MM.1S (cell line): ENCODE measurements at regions not wholly inside any gene's neighbourhood (a gene's known extent, or its start where the extent isn't known, plus 50 kb on each side); places are given as distances from the start of the nearest gene placed in this dataset.

Experiments used
- DNase-seq: peaks from one replicate; pipeline ENCODE4 v3.0.0-alpha.2; 2015
- H2AFZ ChIP-seq: fragments of 300-600 bp; sonication (generic); 2 replicates; pipeline ENCODE4 v1.6.0; 2016; ENCODE audit warnings: antibody characterized with exemption, low read length
- H3F3A ChIP-seq: fragments of 300-600 bp; sonication (generic); 2 replicates; pipeline ENCODE4 v1.6.1; 2016; ENCODE audit warnings: mild to moderate bottlenecking, antibody characterized with exemption, low read length, moderate library complexity, mixed read lengths; ENCODE audit not compliant: insufficient read depth
- H3K27ac ChIP-seq: fragments of 300-600 bp; sonication (generic); 2 replicates; pipeline ENCODE4 v1.5.1; 2016; ENCODE audit warnings: mild to moderate bottlenecking, low read length
- H3K27me3 ChIP-seq: fragments of 300-600 bp; sonication (generic); replicated peaks from 2 replicates; pipeline ENCODE4 v1.6.0; 2016; ENCODE audit warnings: low read length; ENCODE audit not compliant: insufficient read depth
- H3K36me3 ChIP-seq: fragments of 300-600 bp; sonication (generic); replicated peaks from 2 replicates; pipeline ENCODE4 v1.6.1; 2016; ENCODE audit warnings: mild to moderate bottlenecking, low read length, mixed read lengths; ENCODE audit not compliant: insufficient read depth
- H3K4me1 ChIP-seq: fragments of 300-600 bp; sonication (generic); 2 replicates; pipeline ENCODE4 v1.6.1; 2016; ENCODE audit warnings: low read length, mixed read lengths
- H3K4me2 ChIP-seq: fragments of 300-600 bp; sonication (generic); 2 replicates; pipeline ENCODE4 v1.6.0; 2016; ENCODE audit warnings: low read depth, low read length
- H3K4me3 ChIP-seq: fragments of 300-600 bp; sonication (generic); 2 replicates; pipeline ENCODE4 v1.5.1; 2016; ENCODE audit warnings: low read length, mixed read lengths
- H3K79me2 ChIP-seq: fragments of 300-600 bp; sonication (generic); 2 replicates; pipeline ENCODE4 v1.6.1; 2016; ENCODE audit warnings: mixed run types, low read length, mixed read lengths
- H3K9ac ChIP-seq: fragments of 300-600 bp; sonication (generic); 2 replicates; pipeline ENCODE4 v1.6.1; 2016; ENCODE audit warnings: low read length, mixed read lengths
- H3K9me2 ChIP-seq: fragments of 300-600 bp; sonication (generic); replicated peaks from 2 replicates; pipeline ENCODE4 v1.6.1; 2016; ENCODE audit warnings: mild to moderate bottlenecking, low read length, mixed read lengths; ENCODE audit not compliant: insufficient read depth
- H3K9me3 ChIP-seq: fragments of 300-600 bp; sonication (generic); replicated peaks from 2 replicates; pipeline ENCODE4 v1.6.1; 2016; ENCODE audit warnings: mild to moderate bottlenecking, low read length, mixed read lengths; ENCODE audit not compliant: insufficient read depth
- H4K20me1 ChIP-seq: fragments of 300-600 bp; sonication (generic); 2 replicates; pipeline ENCODE4 v1.6.1; 2016; ENCODE audit warnings: mild to moderate bottlenecking, low read length, moderate library complexity, mixed read lengths; ENCODE audit not compliant: insufficient read depth
- EZH2 ChIP-seq: fragments of 300-600 bp; sonication (generic); optimal IDR thresholded peaks from 2 replicates; pipeline ENCODE3; 2017; ENCODE audit warnings: low read depth, mild to moderate bottlenecking, antibody characterized with exemption, low read length, mixed read lengths
- EZH2phosphoT487 ChIP-seq: fragments of 300-600 bp; sonication (generic); IDR thresholded peaks from 2 replicates; pipeline ENCODE4 v1.6.1; 2018; ENCODE audit warnings: antibody characterized with exemption, low read length
- TF ChIP-seq, protein P1 (sequence below): fragments of 300-600 bp; sonication (generic); IDR thresholded peaks from 2 replicates; pipeline ENCODE4 v1.5.1; 2016; ENCODE audit warnings: antibody characterized with exemption, low read length, mixed read lengths

DNA sequence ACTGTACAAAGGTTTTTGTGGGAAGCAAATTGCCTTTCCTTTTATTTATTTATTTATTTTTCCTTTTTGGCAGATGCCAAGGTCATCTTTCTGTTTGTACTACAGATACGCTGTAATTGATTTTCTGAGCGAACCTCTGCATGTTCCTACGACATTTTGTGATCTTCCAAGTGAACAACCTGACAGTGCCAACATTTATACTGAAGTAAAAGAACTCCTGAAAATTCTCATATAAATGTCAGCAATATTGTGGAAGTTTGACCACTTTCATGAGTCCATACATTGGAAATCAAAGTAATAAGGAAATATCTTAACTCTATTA is 86.8 kb upstream of the EEPD1 start:
- no peak for DNase-seq
- no peaks in the 10 kb centered on the region for H3K9me2 ChIP-seq
- no peaks in the 10 kb centered on the region for H3K9me3 ChIP-seq
- no peak overlapping the region for H3K4me3 ChIP-seq
- H3K36me3 ChIP-seq = no peaks in the 10 kb centered on the region
- no peaks in the 10 kb centered on the region for H3K4me1 ChIP-seq
- no peak overlapping the region for H3K4me2 ChIP-seq
- no peaks in the 10 kb centered on the region for H3F3A ChIP-seq
- H4K20me1 ChIP-seq = no peaks in the 10 kb centered on the region
- TF ChIP-seq EZH2 = no peak
- TF ChIP-seq, protein P1, sequence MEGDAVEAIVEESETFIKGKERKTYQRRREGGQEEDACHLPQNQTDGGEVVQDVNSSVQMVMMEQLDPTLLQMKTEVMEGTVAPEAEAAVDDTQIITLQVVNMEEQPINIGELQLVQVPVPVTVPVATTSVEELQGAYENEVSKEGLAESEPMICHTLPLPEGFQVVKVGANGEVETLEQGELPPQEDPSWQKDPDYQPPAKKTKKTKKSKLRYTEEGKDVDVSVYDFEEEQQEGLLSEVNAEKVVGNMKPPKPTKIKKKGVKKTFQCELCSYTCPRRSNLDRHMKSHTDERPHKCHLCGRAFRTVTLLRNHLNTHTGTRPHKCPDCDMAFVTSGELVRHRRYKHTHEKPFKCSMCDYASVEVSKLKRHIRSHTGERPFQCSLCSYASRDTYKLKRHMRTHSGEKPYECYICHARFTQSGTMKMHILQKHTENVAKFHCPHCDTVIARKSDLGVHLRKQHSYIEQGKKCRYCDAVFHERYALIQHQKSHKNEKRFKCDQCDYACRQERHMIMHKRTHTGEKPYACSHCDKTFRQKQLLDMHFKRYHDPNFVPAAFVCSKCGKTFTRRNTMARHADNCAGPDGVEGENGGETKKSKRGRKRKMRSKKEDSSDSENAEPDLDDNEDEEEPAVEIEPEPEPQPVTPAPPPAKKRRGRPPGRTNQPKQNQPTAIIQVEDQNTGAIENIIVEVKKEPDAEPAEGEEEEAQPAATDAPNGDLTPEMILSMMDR = no peak
- TF ChIP-seq EZH2phosphoT487 = no peak
- no peak overlapping the region for H3K9ac ChIP-seq
- no peak overlapping the region for H3K27ac ChIP-seq
- no peaks in the 10 kb centered on the region for H3K79me2 ChIP-seq
- H2AFZ ChIP-seq = no peak overlapping the region
- H3K27me3 ChIP-seq = no peaks in the 10 kb centered on the region

DNA sequence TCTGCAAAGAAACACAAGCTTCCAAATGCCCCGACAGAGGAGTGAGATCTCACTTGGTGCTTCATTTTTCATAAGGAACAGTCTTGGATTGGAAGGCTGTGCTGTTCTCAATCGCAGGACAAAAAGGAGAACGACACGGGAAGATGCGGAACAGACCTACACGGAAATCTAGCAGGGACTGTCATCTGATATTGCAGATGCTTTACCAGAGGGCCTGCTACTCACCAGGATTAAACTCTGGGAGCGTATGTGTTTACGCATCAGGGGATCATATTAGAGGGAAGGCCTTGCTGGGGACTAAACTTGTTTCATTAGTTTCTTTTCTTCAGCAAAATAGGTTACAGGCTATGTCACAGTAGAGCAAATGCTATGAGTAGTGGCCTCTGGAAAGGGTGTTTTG is 82.8 kb upstream of the EEPD1 start:
- Histone ChIP-seq H3K79me2 (no peaks in the 10 kb centered on the region), H3K27me3 (no peaks in the 10 kb centered on the region), H3F3A (no peaks in the 10 kb centered on the region), H3K36me3 (no peaks in the 10 kb centered on the region), H4K20me1 (no peaks in the 10 kb centered on the region), H3K9me2 (no peaks in the 10 kb centered on the region), H3K9me3 (no peaks in the 10 kb centered on the region), H3K4me1 (no peaks in the 10 kb centered on the region), H2AFZ (no peak overlapping the region), H3K9ac (no peak overlapping the region), H3K4me2 (no peak overlapping the region), H3K27ac (no peak overlapping the region), H3K4me3 (no peak overlapping the region)
- no peak for DNase-seq
- TF ChIP-seq EZH2 (no peak), EZH2phosphoT487 (no peak)
- TF ChIP-seq, protein P1 = no peak

DNA sequence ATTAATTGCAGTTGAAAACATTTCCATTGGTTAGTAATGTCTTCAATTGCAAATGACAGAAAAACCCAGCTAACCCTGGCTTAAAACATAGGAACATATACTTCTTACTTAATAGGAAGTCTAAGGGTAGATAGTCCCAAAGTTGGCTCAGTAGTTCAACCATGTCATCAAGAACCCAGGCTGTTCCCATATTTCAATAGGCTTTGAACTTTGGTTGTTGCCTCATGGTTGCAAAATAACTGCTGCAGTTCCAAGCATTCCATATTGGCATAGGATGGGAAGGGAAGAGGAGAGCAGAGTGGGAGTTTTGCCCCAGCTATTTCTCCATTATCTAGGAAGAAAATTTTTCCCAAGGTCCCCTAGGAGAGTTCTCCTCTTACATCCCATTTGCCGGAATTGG is 81.4 kb upstream of the EEPD1 start:
- Histone ChIP-seq H3K36me3 (no peaks in the 10 kb centered on the region), H3K27me3 (no peaks in the 10 kb centered on the region), H2AFZ (no peak overlapping the region), H3K79me2 (no peaks in the 10 kb centered on the region), H4K20me1 (no peaks in the 10 kb centered on the region), H3K9ac (no peak overlapping the region), H3F3A (no peaks in the 10 kb centered on the region), H3K9me3 (no peaks in the 10 kb centered on the region), H3K9me2 (no peaks in the 10 kb centered on the region), H3K4me1 (no peaks in the 10 kb centered on the region), H3K4me2 (no peak overlapping the region), H3K27ac (no peak overlapping the region), H3K4me3 (no peak overlapping the region)
- DNase-seq = no peak
- TF ChIP-seq, protein P1 = no peak
- TF ChIP-seq EZH2phosphoT487 (no peak), EZH2 (no peak)

DNA sequence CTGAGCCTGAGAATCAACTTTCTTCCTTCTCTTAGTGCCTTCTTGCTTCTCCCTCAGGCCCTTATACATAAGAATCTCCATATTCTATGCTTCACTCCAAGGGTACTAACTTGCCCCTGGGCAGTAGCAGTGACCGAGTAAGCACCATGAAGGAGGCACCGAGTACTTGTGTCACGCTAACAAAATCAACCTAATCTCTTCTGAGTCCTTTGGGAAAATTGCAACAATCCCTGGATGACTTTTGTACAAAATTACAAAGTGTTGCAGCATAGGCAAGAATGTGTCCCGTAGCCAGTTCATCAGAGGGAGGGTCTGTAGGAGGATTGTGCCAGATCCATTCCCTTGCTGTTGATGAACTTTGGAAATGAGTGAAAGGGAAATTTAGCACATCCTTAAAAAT is 80.4 kb upstream of the EEPD1 start:
- H3K27me3 ChIP-seq = no peaks in the 10 kb centered on the region
- H3K4me3 ChIP-seq = no peak overlapping the region
- no peaks in the 10 kb centered on the region for H3K4me1 ChIP-seq
- H3K9ac ChIP-seq = no peak overlapping the region
- no peaks in the 10 kb centered on the region for H3K36me3 ChIP-seq
- no peaks in the 10 kb centered on the region for H4K20me1 ChIP-seq
- H3K9me2 ChIP-seq = no peaks in the 10 kb centered on the region
- no peak overlapping the region for H3K27ac ChIP-seq
- no peaks in the 10 kb centered on the region for H3F3A ChIP-seq
- DNase-seq = no peak
- no peaks in the 10 kb centered on the region for H3K79me2 ChIP-seq
- TF ChIP-seq EZH2 (no peak), EZH2phosphoT487 (no peak)
- TF ChIP-seq, protein P1 = no peak
- no peaks in the 10 kb centered on the region for H3K9me3 ChIP-seq
- no peak overlapping the region for H3K4me2 ChIP-seq
- H2AFZ ChIP-seq = no peak overlapping the region
